Stimulated activated naive CD8-positive, alpha-beta T cell treated with anti-CD3 and anti-CD28 coated beads, Interleukin-15, amount 100 ng/mL, for 72 hours (primary cell): ENCODE measurements at regions not wholly inside any gene's neighbourhood (a gene's known extent, or its start where the extent isn't known, plus 50 kb on each side); places are given as distances from the start of the nearest gene placed in this dataset.
"Not testable (repeated sequence)": the region's sequence is repeated elsewhere in the genome, so short reads cannot be mapped to it uniquely, and the experiment has no call there.

Experiments used
- ATAC-seq: fragments of 150-1000 bp; cut with Tn5 transposase; 2 replicates; pipeline ENCODE4 v1.10.0; 2021; ENCODE audit warnings: mild to moderate bottlenecking, moderate library complexity
- DNase-seq, 2 donors: peaks; one replicate each; pipeline ENCODE4 v3.0.0; 2021 to 2022
- H3K27ac Mint-ChIP-seq, 2 donors: one replicate each; pipeline ENCODE4 v1.8.0; 2022; ENCODE audit warnings: mild to moderate bottlenecking in 2 of 2, mixed read lengths in 2 of 2, moderate library complexity in 2 of 2
- H3K27me3 Mint-ChIP-seq: one replicate; pipeline ENCODE4 v1.8.0; 2022; ENCODE audit warnings: mixed read lengths
- H3K4me1 Mint-ChIP-seq: one replicate; pipeline ENCODE4 v1.8.0; 2022; ENCODE audit warnings: mild to moderate bottlenecking, mixed read lengths
- H3K4me3 Mint-ChIP-seq, 2 donors: one replicate each; pipeline ENCODE4 v1.8.0; 2022; ENCODE audit warnings: mild to moderate bottlenecking in 2 of 2, mixed read lengths in 2 of 2, moderate library complexity in 1 of 2
- H3K9me3 Mint-ChIP-seq, 2 donors: one replicate each; pipeline ENCODE4 v1.8.0; 2022; ENCODE audit warnings: mixed read lengths in 2 of 2

GRCh38 chr6:168255283-168255881, 64.2 kb downstream of the DACT2 start:
- Mint-ChIP-seq H3K9me3 (peaks cover 18 to 38% of the 10 kb centered on the region in 2 donors), H3K27ac (no peak overlapping the region), H3K4me3 (no peak overlapping the region), H3K4me1 (no peaks in the 10 kb centered on the region), H3K27me3 (peaks cover 48% of the 10 kb centered on the region)
- ATAC-seq: no peak
- no peak for DNase-seq

- peaks cover 10 to 28% of the 10 kb centered on the region in 2 donors for H3K9me3 Mint-ChIP-seq
- ATAC-seq: no peak
- no peak overlapping the region for H3K4me3 Mint-ChIP-seq
- H3K4me1 Mint-ChIP-seq: no peaks in the 10 kb centered on the region
- H3K27ac Mint-ChIP-seq: no peak overlapping the region
- H3K27me3 Mint-ChIP-seq: peaks cover 35% of the 10 kb centered on the region
- no peak for DNase-seq
Observed at GRCh38 chr6:168252267-168252666, 67.3 kb downstream of the DACT2 start.

GRCh38 chr6:168250250-168250649, 69.3 kb downstream of the DACT2 start:
- Mint-ChIP-seq H3K27me3 (peaks cover 24% of the 10 kb centered on the region), H3K4me3 (no peak overlapping the region)
- no peak for DNase-seq

GRCh38 chr6:168249746-168250145, 69.8 kb downstream of the DACT2 start:
- peaks cover 19% of the 10 kb centered on the region for H3K27me3 Mint-ChIP-seq
- peak; percentile 31 for ATAC-seq
- no peak for DNase-seq
- H3K4me1 Mint-ChIP-seq: no peaks in the 10 kb centered on the region
- H3K9me3 Mint-ChIP-seq: peaks cover 0 to 3% of the 10 kb centered on the region in 2 donors
- H3K4me3 Mint-ChIP-seq: no peak overlapping the region
- no peak overlapping the region for H3K27ac Mint-ChIP-seq

More at GRCh38 chr6:168250250-168250649, 69.3 kb downstream of the DACT2 start:
- ATAC-seq: no peak
- H3K9me3 Mint-ChIP-seq: peaks cover 0 to 8% of the 10 kb centered on the region in 2 donors
- H3K4me1 Mint-ChIP-seq: no peaks in the 10 kb centered on the region
- H3K27ac Mint-ChIP-seq: no peak overlapping the region

- Mint-ChIP-seq H3K27me3 (peaks cover 16% of the 10 kb centered on the region), H3K4me3 (no peak overlapping the region), H3K27ac (no peak overlapping the region), H3K4me1 (peaks cover 6% of the 10 kb centered on the region), H3K9me3 (no peaks in the 10 kb centered on the region)
- DNase-seq (no peak), ATAC-seq (no peak)
Observed at GRCh38 chr6:168248148-168248620, 71.4 kb downstream of the DACT2 start.

GRCh38 chr6:168247443-168248147, 72.0 kb downstream of the DACT2 start:
- peaks cover 16% of the 10 kb centered on the region for H3K27me3 Mint-ChIP-seq
- no peak overlapping the region for H3K27ac Mint-ChIP-seq
- DNase-seq: no peak
- no peaks in the 10 kb centered on the region for H3K9me3 Mint-ChIP-seq
- ATAC-seq: no peak
- peaks cover 6% of the 10 kb centered on the region for H3K4me1 Mint-ChIP-seq
- no peak overlapping the region for H3K4me3 Mint-ChIP-seq

- H3K4me3 Mint-ChIP-seq: no peak overlapping the region
- peaks cover 19% of the 10 kb centered on the region for H3K27me3 Mint-ChIP-seq
- H3K9me3 Mint-ChIP-seq: no peaks in the 10 kb centered on the region
- H3K4me1 Mint-ChIP-seq: peaks cover 6% of the 10 kb centered on the region
- no peak overlapping the region for H3K27ac Mint-ChIP-seq
- ATAC-seq (no peak), DNase-seq (no peak)
Observed at GRCh38 chr6:168244961-168245551, 74.5 kb downstream of the DACT2 start.

- Mint-ChIP-seq H3K27ac (peak overlapping the region in 1 of 2 donors; percentile 34), H3K9me3 (no peaks in the 10 kb centered on the region), H3K4me1 (peaks cover 11% of the 10 kb centered on the region), H3K27me3 (peaks cover 23% of the 10 kb centered on the region), H3K4me3 (no peak overlapping the region)
- ATAC-seq (peak; percentile 40), DNase-seq (no peak)
Observed at GRCh38 chr6:168243812-168244376, 75.7 kb downstream of the DACT2 start.

- ATAC-seq (no peak), DNase-seq (no peak)
- Mint-ChIP-seq H3K27ac (no peak overlapping the region), H3K4me1 (peaks cover 12% of the 10 kb centered on the region), H3K9me3 (no peaks in the 10 kb centered on the region), H3K27me3 (peaks cover 18% of the 10 kb centered on the region), H3K4me3 (no peak overlapping the region)
Observed at GRCh38 chr6:168242940-168243225, 76.7 kb downstream of the DACT2 start.

GRCh38 chr6:168242111-168242939, 77.3 kb downstream of the DACT2 start:
- H3K27ac Mint-ChIP-seq: no peak overlapping the region
- H3K4me1 Mint-ChIP-seq: peaks cover 12% of the 10 kb centered on the region
- no peak for DNase-seq
- H3K9me3 Mint-ChIP-seq: no peaks in the 10 kb centered on the region
- peaks cover 18% of the 10 kb centered on the region for H3K27me3 Mint-ChIP-seq
- ATAC-seq: no peak
- H3K4me3 Mint-ChIP-seq: no peak overlapping the region

- Mint-ChIP-seq H3K27ac (no peak overlapping the region), H3K4me1 (peaks cover 12% of the 10 kb centered on the region), H3K27me3 (peaks cover 18% of the 10 kb centered on the region), H3K9me3 (no peaks in the 10 kb centered on the region), H3K4me3 (no peak overlapping the region)
- DNase-seq: no peak
- ATAC-seq: no peak
Observed at GRCh38 chr6:168240160-168240559, 79.4 kb downstream of the DACT2 start.

GRCh38 chr6:168239044-168239773, 80.4 kb downstream of the DACT2 start:
- H3K4me1 Mint-ChIP-seq: peaks cover 12% of the 10 kb centered on the region
- no peak for DNase-seq
- peaks cover 18% of the 10 kb centered on the region for H3K27me3 Mint-ChIP-seq
- no peak overlapping the region for H3K27ac Mint-ChIP-seq
- H3K4me3 Mint-ChIP-seq: no peak overlapping the region
- H3K9me3 Mint-ChIP-seq: no peaks in the 10 kb centered on the region
- ATAC-seq: no peak

- H3K27ac Mint-ChIP-seq: no peak overlapping the region
- no peak overlapping the region for H3K4me3 Mint-ChIP-seq
- ATAC-seq: no peak
- H3K27me3 Mint-ChIP-seq: peaks cover 18% of the 10 kb centered on the region
- no peak for DNase-seq
- no peaks in the 10 kb centered on the region for H3K9me3 Mint-ChIP-seq
- H3K4me1 Mint-ChIP-seq: peaks cover 6% of the 10 kb centered on the region
Observed at GRCh38 chr6:168238159-168238909, 81.2 kb downstream of the DACT2 start.

GRCh38 chr6:168233875-168234213, 85.7 kb downstream of the DACT2 start:
- H3K4me3 Mint-ChIP-seq, DNase-seq, H3K4me1 Mint-ChIP-seq, H3K9me3 Mint-ChIP-seq, H3K27ac Mint-ChIP-seq, ATAC-seq: not testable (repeated sequence)
- H3K27me3 Mint-ChIP-seq: peaks cover 26% of the 10 kb centered on the region
